ENCODE measurements at regions not wholly inside any gene's neighbourhood (a gene's known extent, or its start where the extent isn't known, plus 50 kb on each side); places are given as distances from the start of the nearest gene placed in this dataset.

DNA sequence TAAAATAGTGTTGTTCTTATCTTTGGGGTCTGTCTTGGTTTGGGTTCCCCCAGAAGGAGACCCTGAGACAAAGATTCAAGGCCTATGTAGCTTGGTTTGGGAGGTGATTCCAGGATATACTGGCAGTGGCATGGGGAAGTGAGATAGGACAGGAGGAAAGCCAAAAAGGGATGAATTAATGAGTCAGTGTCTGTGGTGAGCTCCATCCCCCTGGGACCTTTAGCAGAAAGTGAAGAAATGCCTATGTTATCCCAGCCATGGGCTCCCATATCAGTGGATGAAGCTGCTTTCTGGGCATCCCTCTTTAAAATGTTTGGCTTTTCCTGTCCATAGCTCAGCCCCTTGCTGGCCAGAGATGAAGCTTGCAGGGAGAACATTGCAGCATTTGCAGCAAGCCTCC lies 217.0 kb upstream of the CTBP2 start:
- RAD21 ChIA-PET (ENCODE audit: low non-redundant PET in 1 of 2, low total read pairs in 2 of 2, uncharacterized antibody in 2 of 2, unreplicated experiment in 2 of 2) = no interaction called here
- CTCF ChIA-PET = no interaction called here
- POLR2A ChIA-PET = no interaction called here
- H3K9ac ChIP-seq (ENCODE audit: low read length) = no peak overlapping the region
- no peak overlapping the region for H3K4me2 ChIP-seq (ENCODE audit: low read length)
- TF ChIP-seq REST (IDR thresholded peaks at IDR 0.05; ENCODE audit: low read depth) (no peak), TCF7L2 (IDR thresholded peaks at IDR 0.05; ENCODE audit: borderline replicate concordance, extremely low read depth, insufficient read depth, insufficient read length) (no peak), ZFX (IDR thresholded peaks at IDR 0.05) (no peak), EGR1 (IDR thresholded peaks at IDR 0.05; ENCODE audit: low read depth) (no peak), RAD21 (IDR thresholded peaks at IDR 0.05; ENCODE audit: low read depth) (no peak)
- H4K20me1 ChIP-seq (ENCODE audit: insufficient read depth) = no peaks in the 10 kb centered on the region
- H3K79me2 ChIP-seq (ENCODE audit: insufficient read depth, low read length) = no peaks in the 10 kb centered on the region
- intact Hi-C loops (cut with micrococcal nuclease) = loop anchor here (5.0 kb wide), 1 partner anchor 845 kb away; no protein-coding TSS in a partner anchor
- no peak overlapping the region for H2AFZ ChIP-seq (ENCODE audit: low read depth, low read length, poor library complexity, severe bottlenecking)
- H3K4me3 ChIP-seq (replicated peaks in 1 of 2; ENCODE audit: low read depth in 1 of 2, low read length in 2 of 2) = no peak overlapping the region
- DNase-seq (ENCODE audit: low read depth, low spot score) = no peak
- no peaks in the 10 kb centered on the region for H3K36me3 ChIP-seq (ENCODE audit: control insufficient read depth in 1 of 2, insufficient read depth in 2 of 2, low read length in 2 of 2)
- no peaks in the 10 kb centered on the region for H3K27me3 ChIP-seq (ENCODE audit: insufficient read depth, low read length)
- no peaks in the 10 kb centered on the region for H3K9me3 ChIP-seq (ENCODE audit: control insufficient read depth in 1 of 2, insufficient read depth in 1 of 2, low read depth in 1 of 2, low read length in 2 of 2)
- BruUV-seq (replicated peaks) = no TSS peak
- H3K9me2 ChIP-seq (ENCODE audit: insufficient read depth) = no peaks in the 10 kb centered on the region
- H3K4me1 ChIP-seq (ENCODE audit: control insufficient read depth in 1 of 2, insufficient read depth in 2 of 2, low read length in 2 of 2) = no peaks in the 10 kb centered on the region
- ATAC-seq = no peak
- no peak overlapping the region for H3K27ac ChIP-seq (ENCODE audit: low read depth, low read length)

DNA sequence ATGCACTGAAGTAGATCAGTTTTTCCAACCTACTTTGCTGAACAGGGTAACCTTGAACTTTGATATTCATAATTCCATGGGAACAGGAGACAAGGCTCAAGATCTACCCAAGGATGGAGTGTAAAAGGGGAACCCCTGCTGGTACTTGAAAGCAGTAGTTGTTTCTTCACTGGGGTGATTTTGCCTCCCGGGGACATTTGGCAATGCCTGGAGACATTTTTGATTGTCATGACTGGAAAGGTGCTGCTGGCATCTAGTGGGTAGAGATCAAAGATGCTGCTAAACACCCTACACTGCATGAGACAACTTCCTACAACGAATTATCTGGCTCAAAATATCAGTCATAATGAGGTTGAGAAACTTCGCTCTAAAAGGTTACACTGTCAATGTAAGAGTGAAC lies 214.8 kb upstream of the CTBP2 start:
- Histone ChIP-seq H3K27me3 (ENCODE audit: insufficient read depth, low read length) (no peaks in the 10 kb centered on the region), H3K36me3 (ENCODE audit: control insufficient read depth in 1 of 2, insufficient read depth in 2 of 2, low read length in 2 of 2) (no peaks in the 10 kb centered on the region), H3K4me3 (replicated peaks in 1 of 2; ENCODE audit: low read depth in 1 of 2, low read length in 2 of 2) (no peak overlapping the region), H2AFZ (ENCODE audit: low read depth, low read length, poor library complexity, severe bottlenecking) (no peak overlapping the region), H3K9me2 (ENCODE audit: insufficient read depth) (no peaks in the 10 kb centered on the region), H4K20me1 (ENCODE audit: insufficient read depth) (no peaks in the 10 kb centered on the region), H3K79me2 (ENCODE audit: insufficient read depth, low read length) (no peaks in the 10 kb centered on the region), H3K4me1 (ENCODE audit: control insufficient read depth in 1 of 2, insufficient read depth in 2 of 2, low read length in 2 of 2) (no peaks in the 10 kb centered on the region), H3K4me2 (ENCODE audit: low read length) (no peak overlapping the region), H3K9ac (ENCODE audit: low read length) (no peak overlapping the region), H3K9me3 (ENCODE audit: control insufficient read depth in 1 of 2, insufficient read depth in 1 of 2, low read depth in 1 of 2, low read length in 2 of 2) (no peaks in the 10 kb centered on the region), H3K27ac (ENCODE audit: low read depth, low read length) (no peak overlapping the region)
- DNase-seq (ENCODE audit: low read depth, low spot score) (peak; percentile 29), ATAC-seq (peak; percentile 46)
- POLR2A ChIA-PET = no interaction called here
- BruUV-seq (replicated peaks) = no TSS peak
- CTCF ChIA-PET = no interaction called here
- TF ChIP-seq, protein P1, sequence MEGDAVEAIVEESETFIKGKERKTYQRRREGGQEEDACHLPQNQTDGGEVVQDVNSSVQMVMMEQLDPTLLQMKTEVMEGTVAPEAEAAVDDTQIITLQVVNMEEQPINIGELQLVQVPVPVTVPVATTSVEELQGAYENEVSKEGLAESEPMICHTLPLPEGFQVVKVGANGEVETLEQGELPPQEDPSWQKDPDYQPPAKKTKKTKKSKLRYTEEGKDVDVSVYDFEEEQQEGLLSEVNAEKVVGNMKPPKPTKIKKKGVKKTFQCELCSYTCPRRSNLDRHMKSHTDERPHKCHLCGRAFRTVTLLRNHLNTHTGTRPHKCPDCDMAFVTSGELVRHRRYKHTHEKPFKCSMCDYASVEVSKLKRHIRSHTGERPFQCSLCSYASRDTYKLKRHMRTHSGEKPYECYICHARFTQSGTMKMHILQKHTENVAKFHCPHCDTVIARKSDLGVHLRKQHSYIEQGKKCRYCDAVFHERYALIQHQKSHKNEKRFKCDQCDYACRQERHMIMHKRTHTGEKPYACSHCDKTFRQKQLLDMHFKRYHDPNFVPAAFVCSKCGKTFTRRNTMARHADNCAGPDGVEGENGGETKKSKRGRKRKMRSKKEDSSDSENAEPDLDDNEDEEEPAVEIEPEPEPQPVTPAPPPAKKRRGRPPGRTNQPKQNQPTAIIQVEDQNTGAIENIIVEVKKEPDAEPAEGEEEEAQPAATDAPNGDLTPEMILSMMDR (IDR thresholded peaks at IDR 0.05 in 2 of 3, conservative IDR thresholded peaks at IDR 0.05 in 1 of 3; ENCODE audit: borderline replicate concordance in 1 of 3, insufficient read depth in 1 of 3, low read depth in 2 of 3, low read length in 2 of 3) = peak; percentile 15 to 81 (median 34); a peak in 5 of 6 replicates
- no peak for TF ChIP-seq EGR1 (IDR thresholded peaks at IDR 0.05; ENCODE audit: low read depth)
- peak; percentile 81 for TF ChIP-seq RAD21 (IDR thresholded peaks at IDR 0.05; ENCODE audit: low read depth)
- peak; percentile 65 for TF ChIP-seq TCF7L2 (IDR thresholded peaks at IDR 0.05; ENCODE audit: borderline replicate concordance, extremely low read depth, insufficient read depth, insufficient read length)
- intact Hi-C loops (cut with micrococcal nuclease) = loop anchor here (1.0 to 5.0 kb wide), 2 partner anchors 327 to 843 kb away; no protein-coding TSS in a partner anchor
- RAD21 ChIA-PET (ENCODE audit: low non-redundant PET in 1 of 2, low total read pairs in 2 of 2, uncharacterized antibody in 2 of 2, unreplicated experiment in 2 of 2) = no interaction called here

Measured in HCT116 (cell line).